Forelimb muscle (tissue), 1 donor: ENCODE measurements at regions not wholly inside any gene's neighbourhood (a gene's known extent, or its start where the extent isn't known, plus 50 kb on each side); places are given as distances from the start of the nearest gene placed in this dataset.

ENCODE experiments used
- DNase-seq: peaks from one replicate; pipeline ENCODE4 v3.0.0-alpha.2; 2013; ENCODE audit warnings: low read depth

DNA sequence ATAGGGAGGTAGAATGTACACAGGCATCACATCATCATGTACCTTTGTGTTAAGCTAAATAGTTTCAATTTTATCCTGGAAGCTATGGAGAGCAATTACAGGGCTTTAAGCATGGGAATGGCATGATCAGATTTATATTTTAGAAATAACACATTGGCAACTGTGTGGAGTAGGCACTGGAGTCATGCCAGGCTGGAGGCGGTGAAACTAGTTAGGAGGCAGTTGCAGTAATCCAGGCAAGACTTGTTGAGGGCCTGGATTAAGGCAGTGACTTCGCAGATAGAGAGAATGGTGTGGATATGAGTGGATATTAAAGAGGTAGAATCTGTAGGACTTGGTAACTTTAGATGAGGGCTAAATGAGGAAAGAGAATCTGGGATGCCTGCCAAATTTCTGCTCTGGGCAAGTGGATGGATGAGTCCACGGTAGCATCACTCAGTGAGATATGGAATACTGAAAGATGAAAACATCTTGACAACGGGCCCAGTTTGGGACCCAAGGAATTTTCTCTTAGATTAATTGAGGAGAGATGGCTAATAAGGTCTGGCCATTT is 506.2 kb downstream of the FGF9 start:
- no peak for DNase-seq

DNA sequence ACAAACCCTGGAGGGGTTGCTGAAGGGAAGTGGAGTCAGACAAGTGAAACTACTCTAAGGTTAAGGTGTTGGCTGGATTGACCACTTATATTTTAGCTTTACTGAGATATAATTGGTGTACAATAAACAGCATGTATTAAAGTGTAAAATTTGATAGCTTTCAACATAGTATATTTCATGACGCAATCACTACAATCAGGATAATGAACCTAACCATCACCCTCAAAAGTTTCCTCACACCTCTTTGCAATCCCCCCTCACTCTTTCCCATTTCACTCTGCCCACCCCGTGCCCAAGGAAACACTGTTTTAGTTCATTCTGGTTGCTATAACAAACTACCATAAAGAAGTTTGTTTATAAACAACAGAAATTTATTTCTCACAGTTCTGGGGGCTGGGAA is 508.0 kb downstream of the FGF9 start:
- no peak for DNase-seq

DNA sequence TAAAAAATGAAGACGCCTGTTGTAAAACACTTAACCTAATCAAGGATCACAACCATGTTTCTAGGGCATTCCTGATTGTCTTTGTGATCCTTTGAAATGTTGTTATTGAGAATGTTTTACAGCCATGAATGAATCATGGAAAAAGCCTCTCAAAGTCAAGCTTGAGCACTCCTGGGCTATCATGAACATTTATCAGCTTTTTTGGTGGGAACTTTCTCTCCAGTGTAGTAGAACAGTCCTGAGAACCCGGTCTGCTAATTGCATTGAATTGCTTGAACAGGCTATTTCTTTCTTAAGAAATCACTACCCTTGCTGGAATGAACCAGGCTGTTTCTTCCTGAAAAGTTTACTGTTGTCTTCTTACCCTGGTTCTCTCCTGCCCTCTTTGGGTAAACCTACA is 516.5 kb downstream of the FGF9 start:
- DNase-seq, result no peak

DNA sequence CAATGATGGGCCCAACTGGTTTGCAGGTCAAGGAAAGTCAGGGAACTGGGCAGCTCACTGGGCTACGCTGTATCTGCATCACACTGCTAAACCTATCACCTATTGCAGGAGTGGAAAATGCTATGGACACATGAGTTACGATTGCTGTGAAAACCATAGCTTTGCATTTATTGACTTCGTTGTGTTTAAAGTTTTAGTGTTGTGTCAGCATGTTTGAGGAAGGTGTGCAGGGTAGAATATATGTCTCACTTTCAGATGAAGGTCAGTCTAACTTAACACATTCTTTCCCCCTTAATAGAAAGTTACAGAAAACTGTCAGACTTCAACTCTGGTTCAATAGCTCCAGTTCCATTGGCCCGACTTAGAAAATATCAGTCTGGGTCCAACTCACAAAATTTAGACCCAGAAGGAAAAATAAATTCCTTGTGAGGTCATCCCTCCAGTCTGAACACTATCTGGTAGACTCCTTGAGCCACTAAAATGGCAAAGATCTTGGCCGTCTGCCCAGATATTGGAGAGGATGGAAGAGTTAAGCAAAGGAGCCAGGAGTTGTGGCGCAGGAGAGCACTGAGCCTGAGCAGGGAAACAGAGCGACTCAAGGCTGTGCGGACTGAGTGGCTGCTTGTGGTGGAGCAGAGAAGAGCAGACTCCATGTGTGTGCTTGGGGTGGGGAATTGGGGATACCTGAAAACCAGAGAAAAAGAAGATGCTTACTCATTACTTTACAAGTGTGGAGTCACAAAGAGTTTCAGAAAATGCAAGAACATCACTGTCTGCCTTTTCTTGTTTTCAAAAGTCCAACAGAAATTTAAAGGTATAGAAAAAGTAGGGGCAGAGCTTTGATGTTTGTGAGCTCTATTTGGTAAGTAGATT is 518.5 kb downstream of the FGF9 start:
- DNase-seq, result no peak

DNA sequence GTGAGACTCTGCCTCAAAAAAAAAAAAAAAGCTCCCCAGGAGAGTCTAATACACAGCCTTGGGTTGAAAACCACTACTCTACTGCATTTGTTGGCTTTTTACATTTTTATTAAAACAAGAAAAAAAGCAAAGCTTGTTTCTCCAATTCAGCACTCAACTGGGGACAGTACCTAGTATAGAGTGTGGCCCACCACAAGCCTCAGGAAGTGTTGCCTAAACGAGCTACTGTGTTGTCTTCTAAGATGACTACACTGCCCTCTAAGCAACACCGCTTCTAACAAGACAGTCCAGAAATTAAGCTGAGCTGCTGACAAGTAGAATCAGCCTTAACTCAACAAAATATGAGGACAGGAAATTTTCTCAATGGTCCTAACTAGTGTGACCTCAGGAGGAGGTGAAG is 522.2 kb downstream of the FGF9 start:
- no peak for DNase-seq

DNA sequence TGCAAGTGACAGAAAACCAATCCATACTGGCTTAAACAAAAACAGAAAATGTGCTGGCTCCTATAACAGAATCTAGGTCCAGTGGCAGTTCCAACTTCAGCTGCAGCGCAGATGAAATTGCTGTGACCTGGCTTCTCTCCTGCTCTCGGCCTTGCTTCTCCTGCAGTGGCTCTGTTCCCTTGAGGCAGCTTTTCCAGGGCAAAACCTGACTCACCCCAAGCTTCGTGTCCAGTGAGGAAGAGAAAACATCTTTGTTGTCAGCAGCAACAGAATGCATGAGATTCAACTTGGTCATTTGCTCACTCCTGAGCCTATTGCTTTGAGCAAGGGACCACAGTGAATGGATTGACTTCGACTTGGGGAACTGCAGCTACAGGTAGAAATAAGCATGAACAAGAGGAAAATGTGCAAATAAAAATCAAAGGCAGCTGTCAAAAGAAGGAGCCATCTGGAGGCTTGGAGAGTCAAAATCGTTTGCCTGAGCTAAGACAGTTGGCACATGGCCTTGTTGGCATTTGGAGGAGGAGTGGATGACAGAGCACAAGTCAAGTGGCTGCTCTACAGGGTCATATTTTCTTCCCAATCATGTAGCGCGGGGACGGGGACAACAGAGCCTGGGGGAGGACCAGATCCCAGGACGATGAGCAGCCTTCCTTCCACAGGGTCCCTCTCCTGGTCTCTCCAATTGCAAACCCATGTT is 523.4 kb downstream of the FGF9 start:
- DNase-seq, result no peak

DNA sequence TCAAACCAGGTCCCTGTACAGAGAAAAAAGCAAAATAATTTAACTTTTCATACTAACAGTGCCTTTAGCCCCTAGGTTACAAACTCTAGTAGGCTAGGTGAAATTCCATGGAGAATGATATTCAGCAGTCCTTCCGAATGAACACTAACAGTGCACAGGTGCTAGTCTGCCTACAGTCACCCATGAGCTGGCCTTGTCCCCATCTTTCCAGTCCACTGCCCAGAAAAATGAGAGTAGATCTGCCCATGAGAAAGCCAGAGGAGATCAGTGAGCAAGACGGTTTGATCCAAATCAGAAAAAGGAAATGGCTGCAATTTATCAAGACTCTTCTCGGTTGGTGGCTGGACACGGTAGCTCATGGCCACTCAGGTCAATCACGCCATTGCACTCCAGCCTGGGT is 524.9 kb downstream of the FGF9 start:
- DNase-seq, result no peak

DNA sequence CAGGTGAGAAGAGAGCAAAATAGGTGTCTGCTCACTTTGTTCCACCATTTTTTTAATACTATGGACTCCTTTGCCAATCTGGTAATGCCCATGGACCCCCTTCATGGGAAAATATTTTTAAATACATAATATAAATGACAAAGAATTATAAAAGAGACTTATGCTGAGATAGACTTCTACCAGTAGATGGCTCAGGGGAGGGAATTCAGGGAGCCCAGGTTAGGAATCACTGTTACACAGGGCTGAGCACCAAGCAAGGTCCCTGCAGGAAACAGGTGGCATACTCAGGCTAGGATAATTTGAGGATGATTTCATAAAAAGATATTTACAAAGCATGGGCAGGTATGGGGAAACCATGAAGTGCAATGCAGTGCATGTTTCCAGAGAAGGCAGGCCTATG is 525.9 kb downstream of the FGF9 start:
- no peak for DNase-seq

DNA sequence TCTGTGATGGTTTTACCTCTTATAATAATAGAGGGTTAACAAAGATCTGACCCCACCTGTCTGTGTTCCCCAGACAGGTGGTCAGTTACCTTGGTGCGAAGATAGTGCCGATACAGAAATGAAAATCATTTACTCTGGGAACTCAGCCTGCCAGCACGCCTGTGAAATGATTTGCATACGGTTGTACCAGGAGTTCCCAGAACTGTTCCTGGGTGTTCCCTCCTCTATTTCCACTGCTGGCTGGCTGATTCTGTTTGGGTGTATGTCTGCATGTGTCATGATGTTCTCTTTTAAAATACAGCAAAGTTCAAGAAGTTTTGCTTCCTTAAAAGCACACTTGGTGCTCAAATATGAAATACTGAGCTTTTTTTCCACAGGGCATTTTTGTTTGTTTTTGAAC is 527.1 kb downstream of the FGF9 start:
- no peak for DNase-seq

DNA sequence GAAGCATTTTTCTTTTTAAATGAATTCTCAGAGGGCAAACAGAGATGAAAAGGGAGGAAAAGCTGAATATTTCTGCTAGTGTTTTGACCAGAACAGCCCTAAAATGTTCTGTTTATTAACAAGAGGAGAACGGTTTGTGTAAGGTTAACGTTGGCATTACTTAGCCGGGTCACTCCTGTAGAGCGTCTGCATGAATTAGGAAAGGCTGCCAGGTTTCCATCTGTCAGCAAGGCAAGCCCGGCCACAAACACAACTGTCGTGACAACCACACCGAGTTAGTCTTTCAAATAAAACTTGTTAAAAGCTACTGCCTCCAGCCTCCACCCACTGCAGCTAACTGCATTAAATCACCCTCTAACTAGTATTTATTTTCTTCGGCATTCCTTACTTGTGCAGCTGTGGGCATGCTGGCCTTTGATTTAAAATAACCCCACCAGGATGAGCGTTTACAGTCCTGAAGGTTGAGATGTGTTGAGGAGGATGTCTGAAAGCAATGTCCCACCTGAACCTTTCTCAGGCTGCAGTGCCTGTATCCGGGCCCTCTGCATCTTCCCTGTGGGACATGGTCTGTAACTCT is 527.9 kb downstream of the FGF9 start:
- no peak for DNase-seq

DNA sequence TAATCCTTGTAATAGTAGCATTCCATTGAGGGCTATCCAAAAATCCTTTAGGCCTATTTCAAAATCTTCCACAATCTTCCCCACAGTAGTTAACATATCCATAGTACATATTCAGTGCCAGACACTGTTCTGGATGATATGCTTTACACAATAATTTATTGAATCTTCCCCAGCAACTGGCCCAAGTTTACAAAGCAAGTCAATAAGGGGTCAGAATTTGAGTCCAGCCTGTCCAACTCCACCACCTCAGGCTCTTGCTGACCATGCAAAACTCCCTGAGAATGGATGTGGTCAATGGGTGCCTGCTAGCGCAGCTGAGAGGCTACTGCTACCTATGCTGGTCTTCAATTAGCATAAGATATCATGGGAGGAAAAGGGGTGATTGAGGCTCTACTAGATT is 529.6 kb downstream of the FGF9 start:
- no peak for DNase-seq

DNA sequence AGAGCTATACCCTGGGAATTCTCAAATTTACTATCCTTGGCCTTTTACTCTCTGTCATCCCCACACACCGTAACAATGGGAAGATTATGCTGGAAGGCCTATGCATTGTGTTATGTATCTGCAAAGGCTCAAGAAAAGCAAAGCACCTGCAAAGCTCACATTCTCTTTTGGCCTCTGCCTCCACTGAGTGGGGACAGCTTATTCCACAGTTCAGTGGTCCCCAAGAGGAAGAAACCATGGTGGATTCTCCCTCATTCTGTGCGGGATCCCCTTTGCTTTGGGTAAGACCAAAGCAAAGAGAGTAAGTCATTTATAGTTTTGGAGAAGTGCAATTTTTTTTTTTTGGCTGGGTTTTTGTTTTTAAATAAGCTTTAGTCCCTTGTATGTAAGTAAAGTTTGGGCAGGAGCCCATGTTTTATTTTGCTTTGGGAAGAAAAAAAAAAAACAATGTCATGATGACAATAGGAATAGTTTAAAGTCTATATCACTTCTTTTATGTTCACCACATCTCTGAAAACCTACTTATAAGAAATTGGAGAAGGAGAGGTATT is 530.6 kb downstream of the FGF9 start:
- no peak for DNase-seq

DNA sequence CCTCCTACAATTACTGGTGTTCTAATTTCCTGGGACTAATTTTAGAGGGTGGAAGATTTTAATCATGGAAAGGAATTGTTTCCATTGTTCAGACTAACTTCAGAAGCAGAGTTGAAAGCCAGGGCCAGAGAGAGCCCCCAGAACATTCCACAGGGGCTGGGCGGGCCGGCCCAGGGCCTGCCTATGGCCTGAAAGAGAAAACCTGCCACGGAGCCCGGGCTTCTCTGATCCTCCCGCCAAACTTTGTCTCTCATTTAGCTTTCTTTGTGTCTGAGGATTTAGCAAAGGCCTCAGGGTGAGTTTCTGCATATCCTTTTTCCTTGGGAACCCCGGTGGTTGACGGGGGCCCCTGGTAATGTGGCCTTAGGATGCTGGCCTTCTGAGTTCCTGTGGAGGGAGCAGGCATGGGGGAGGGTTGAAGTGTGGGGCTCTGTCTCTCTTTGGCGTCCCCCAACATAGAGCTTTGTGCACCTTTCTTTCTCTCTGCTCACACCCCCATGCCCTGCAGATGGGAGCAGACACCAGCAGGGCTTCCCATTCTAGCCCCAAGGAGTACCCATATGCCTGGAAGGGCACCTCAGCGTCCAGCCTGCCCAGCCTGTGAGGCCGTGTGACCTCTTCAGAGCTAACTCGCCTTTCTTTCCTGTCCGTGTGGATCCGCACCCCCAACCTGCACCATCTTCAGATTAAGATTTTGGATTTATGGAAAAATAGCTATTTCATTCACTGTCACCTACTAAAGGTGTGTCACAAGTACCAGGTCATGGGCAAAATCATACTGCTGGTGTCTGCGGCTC is 539.5 kb downstream of the FGF9 start:
- no peak for DNase-seq

DNA sequence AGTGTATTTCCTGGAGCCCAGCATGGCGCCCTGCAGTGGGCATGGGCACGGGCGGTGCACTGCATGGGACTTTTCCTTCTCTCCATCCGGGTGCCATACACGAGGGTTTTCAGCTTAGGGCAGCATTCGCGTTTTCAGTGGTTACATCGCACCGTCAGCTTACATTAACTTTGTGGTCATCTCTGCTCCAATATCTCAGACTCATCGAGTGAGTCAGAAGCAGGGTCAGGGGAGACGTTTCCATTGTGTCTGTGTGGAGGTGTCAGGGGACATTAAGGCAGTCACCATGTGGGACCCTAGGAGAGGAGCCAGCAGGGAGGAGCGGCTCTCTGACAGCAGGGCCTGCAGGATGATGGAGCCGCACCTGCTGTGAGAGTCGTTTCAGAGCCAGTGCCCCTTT is 541.0 kb downstream of the FGF9 start:
- DNase-seq, result no peak

DNA sequence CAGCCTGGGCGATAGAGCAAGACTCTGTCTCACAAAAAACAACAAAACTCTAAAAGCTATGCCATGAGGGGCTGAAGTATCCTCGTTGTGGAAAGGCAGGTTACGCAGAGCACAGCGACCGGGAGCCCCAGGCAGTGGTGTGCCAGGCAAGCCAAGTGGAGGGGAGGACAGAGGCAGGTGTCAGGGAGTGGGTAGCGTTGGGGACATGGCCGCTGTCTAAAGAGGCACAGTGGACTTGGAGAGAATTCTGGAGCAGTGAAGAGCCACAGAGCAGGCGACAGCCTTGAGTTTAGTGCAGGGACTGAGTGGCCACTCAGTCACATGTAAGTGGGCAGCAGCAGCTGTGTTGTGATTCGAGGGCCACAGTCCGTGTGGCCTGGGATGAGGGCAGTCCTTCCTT is 541.7 kb downstream of the FGF9 start:
- DNase-seq, result no peak

DNA sequence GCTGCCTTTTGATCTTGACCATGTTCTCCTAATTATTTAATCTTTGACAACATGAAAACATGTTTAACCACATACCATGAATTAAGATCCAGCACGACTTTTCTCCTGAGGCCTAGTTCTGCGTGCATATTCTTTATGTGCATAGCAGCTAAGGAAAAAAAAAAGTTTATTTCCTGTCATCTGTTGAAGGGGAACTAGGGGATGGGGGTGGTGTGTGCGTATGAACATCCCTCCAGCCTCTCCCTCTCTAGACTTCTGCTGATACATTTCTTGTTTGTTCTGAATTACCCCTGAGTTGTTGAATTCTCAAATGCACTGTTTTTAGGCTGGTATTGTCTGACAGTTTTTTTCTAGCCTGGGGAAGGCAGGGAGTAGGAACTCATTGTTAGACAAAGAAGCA is 543.3 kb downstream of the FGF9 start:
- DNase-seq, result no peak

DNA sequence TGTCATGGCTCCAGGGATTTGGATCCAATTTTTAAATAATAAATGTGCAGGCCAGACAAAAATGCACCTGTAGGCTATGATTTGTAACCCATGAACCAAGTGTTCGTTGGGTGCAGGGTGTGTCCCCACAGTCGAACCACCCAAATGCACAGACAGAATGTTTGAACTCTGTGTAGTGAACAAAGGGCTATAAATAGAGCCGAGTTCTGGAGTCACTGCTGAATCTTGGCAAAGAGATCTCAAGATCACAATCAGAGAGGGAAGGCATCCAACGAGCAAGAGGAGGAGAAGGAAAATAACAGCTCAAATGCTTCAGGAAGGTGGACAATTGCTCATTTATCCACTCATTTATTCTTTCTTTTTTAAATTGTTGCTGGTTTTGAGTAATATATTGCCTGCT is 547.9 kb downstream of the FGF9 start:
- DNase-seq, result no peak

DNA sequence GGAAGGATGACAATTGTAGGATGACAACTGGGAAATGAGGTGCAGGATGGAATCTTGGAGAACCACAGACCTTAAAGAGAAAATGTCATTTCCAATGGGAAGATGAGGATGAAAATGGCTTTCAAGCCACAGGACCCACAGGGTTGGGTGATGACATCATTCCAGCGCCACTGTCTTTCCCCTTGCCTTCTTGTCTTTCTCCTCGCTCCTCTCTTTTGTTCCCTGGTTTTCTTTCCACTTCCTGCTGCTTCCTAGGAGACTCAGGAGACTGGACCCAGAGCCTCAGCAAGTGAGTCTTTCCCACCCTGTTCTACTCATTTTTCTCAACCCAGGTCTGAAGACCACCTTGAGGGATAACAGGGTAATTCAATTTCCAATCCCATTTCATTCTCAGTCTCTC is 548.8 kb downstream of the FGF9 start:
- no peak for DNase-seq

DNA sequence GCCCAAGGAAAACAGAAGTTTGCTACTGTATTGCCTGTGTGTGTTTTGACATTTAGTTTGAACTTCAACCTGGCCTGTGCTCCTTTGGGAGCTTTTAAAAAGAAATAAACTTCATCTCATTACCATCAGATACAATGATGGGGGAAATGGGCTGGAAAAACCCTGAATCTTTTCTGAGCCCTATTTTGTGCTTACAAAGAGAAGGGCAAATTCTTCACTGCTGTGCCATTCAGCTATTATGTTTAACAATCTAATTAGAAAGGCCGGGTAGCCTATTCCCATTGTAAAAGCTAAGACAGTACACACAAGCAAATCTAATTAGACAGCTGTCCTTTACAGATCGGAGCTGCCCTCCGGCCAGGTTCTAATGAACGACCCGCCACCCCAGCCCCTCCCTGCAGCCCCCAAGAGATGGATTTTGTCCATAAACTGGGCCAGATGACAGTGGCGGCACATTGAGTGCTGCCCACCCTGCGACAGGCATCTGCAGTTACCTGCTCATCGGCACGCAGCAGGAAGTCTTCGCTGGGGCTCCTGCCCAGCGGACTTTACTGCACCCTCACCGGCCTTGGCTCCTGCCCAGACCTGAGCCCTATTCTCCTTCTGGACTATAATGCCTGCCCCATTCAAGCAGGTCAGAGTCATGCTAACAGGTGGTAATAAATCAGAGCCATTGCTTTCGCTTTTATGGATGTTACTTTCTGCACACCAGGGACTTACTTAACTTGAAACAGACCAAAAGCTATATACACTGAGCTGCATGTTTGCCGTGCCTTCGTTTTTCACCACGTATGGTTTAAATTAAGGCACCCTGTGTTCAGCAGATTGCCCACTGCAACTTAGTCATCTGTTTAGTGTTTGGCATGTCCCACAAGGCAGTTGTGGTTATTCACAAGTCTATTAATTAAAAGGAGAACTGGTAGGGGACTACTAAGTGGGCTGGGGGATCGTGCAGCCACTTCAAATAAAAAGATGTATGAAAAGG is 549.6 kb downstream of the FGF9 start:
- DNase-seq, result no peak

DNA sequence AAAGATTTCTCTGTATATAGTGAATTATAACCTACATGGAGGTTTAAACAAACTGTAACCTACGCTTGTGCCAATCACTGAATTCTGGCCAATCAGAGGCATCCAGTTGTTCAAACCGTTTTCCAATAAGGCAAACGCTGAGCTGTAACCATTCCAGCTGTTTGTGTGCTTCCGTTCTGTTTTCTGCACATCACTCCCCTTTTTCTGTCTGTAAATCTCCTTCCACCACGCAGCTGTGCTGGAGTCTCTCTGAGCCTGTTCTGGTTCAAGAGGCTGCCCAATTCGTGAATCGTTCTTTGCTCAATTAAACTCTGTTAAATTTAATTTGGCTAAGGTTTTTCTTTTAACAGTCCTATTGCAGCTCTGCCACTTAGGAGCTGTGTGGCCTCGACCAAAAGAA is 552.5 kb downstream of the FGF9 start:
- no peak for DNase-seq
